ENCODE measurements at regions not wholly inside any gene's neighbourhood (a gene's known extent, or its start where the extent isn't known, plus 50 kb on each side); places are given as distances from the start of the nearest gene placed in this dataset.
"Not testable (repeated sequence)": the region's sequence is repeated elsewhere in the genome, so short reads cannot be mapped to it uniquely, and the experiment has no call there.

- TF ChIP-seq CTCF (conservative IDR thresholded peaks at IDR 0.05); ZFX (IDR thresholded peaks at IDR 0.05): not testable (repeated sequence)
Measured at GRCh38 chr7:103244865-103245264, 52.4 kb upstream of the PMPCB start.

Measured in C4-2B (cell line).